Spinal cord (tissue), 9 donors: ENCODE measurements at regions not wholly inside any gene's neighbourhood (a gene's known extent, or its start where the extent isn't known, plus 50 kb on each side); places are given as distances from the start of the nearest gene placed in this dataset.

ENCODE experiments used
- DNase-seq, 6 donors: peaks; one replicate each; pipeline versions ENCODE4 v3.0.0 to v3.0.0-alpha.2; 2013 to 2015; ENCODE audit warnings: low spot score in 6 of 6, low read depth in 4 of 6
- H3K27ac ChIP-seq: one replicate; pipeline ENCODE4 v1.5.1; 2013; ENCODE audit warnings: low read depth, low read length, control low read depth
- H3K27me3 ChIP-seq: one replicate; pipeline ENCODE4 v1.6.1; 2013; ENCODE audit warnings: low read length; ENCODE audit not compliant: control insufficient read depth, insufficient read depth
- H3K36me3 ChIP-seq: one replicate; pipeline ENCODE4 v1.6.1; 2013; ENCODE audit warnings: low read length; ENCODE audit not compliant: control insufficient read depth, insufficient read depth
- H3K4me1 ChIP-seq: one replicate; pipeline ENCODE4 v1.6.1; 2013; ENCODE audit warnings: low read length; ENCODE audit not compliant: control insufficient read depth, insufficient read depth
- H3K4me3 ChIP-seq: one replicate; pipeline ENCODE4 v1.5.1; 2013; ENCODE audit warnings: low read depth, low read length, control low read depth
- H3K9me3 ChIP-seq: one replicate; pipeline ENCODE4 v1.6.1; 2013; ENCODE audit warnings: low read length; ENCODE audit not compliant: control insufficient read depth, insufficient read depth
- WGBS: methylation state at CpG from one replicate; pipeline ENCODE4 v1.1.5; 2013; ENCODE audit warnings: missing lambda C conversion rate; ENCODE audit not compliant: insufficient coverage; 5-methylcytosine and 5-hydroxymethylcytosine counted together
- donor health status: healthy.

- no peak for DNase-seq
- WGBS: no CpG with 5 or more reads among the region's 2 CpGs
- no peak overlapping the region for H3K27ac ChIP-seq
Observed at GRCh38 chr1:88126467-88126866, 557.6 kb upstream of the PKN2 start.

GRCh38 chr1:88133991-88134390, 550.1 kb upstream of the PKN2 start:
- Histone ChIP-seq H3K36me3 (no peaks in the 10 kb centered on the region), H3K4me1 (no peaks in the 10 kb centered on the region), H3K4me3 (no peak overlapping the region), H3K9me3 (no peaks in the 10 kb centered on the region), H3K27ac (no peak overlapping the region), H3K27me3 (no peaks in the 10 kb centered on the region)
- no CpG with 5 or more reads among the region's 1 CpG for WGBS
- DNase-seq: no peak

More at GRCh38 chr1:88126467-88126866, 557.6 kb upstream of the PKN2 start:
- H3K27me3 ChIP-seq: no peaks in the 10 kb centered on the region
- H3K4me3 ChIP-seq: no peak overlapping the region
- no peaks in the 10 kb centered on the region for H3K36me3 ChIP-seq
- no peaks in the 10 kb centered on the region for H3K4me1 ChIP-seq
- no peaks in the 10 kb centered on the region for H3K9me3 ChIP-seq

DNA sequence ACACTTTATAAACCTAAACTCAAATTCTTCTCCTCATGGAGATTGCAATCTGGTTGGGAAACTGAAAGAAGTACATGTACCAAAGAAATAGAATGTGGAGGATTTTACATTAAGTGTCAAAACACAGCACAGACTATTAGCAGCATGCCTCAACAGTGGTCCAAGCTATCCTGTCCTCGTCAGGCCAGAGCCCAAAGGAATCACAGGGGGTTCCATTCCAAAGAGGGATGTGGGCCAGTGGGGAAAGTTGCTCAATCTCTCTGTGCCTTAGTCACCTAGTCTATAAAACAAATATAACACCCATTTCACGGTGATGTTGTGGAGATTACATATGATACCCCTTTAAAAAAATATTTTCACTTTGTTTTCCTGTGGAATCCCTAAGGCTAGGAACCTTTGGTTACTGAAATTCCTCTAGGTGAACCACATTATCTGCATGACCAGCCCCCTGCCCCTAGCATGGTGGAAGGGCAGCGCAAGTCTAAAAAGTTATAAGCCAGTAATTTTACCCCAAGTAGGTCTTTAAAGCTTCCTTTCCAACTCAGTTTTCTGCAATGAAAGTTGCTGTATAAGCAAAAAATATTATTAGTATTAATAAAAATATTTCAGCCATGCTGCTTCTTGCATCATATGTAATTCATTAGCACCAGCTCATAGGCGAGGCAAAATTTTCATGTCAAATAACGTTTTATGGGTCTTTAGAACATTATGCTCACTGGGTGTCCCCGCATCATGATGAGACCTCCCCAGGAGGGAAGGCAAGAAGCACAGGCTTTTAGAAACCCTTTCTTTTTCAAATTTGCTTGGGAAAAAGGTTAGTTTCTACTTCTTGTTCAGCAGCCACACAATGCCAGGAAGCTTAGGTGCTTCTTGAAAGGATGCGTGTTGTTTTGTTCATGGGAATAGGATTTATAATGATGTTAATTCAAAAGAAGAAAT, 548.8 kb upstream of the PKN2 start:
- Histone ChIP-seq H3K9me3 (no peaks in the 10 kb centered on the region), H3K36me3 (no peaks in the 10 kb centered on the region), H3K4me3 (no peak overlapping the region), H3K4me1 (no peaks in the 10 kb centered on the region), H3K27me3 (no peaks in the 10 kb centered on the region), H3K27ac (no peak overlapping the region)
- DNase-seq: peak in 1 of 6 donors; percentile 22
- 100% methylated on average over 1 of the region's 7 CpGs for WGBS

GRCh38 chr1:88139633-88140032, 544.4 kb upstream of the PKN2 start:
- DNase-seq: peak in 1 of 6 donors; percentile 23
- no peaks in the 10 kb centered on the region for H3K27me3 ChIP-seq
- WGBS: 40% methylated on average over 2 of the region's 4 CpGs
- H3K4me1 ChIP-seq: no peaks in the 10 kb centered on the region
- no peaks in the 10 kb centered on the region for H3K9me3 ChIP-seq
- H3K36me3 ChIP-seq: no peaks in the 10 kb centered on the region
- H3K4me3 ChIP-seq: no peak overlapping the region
- no peak overlapping the region for H3K27ac ChIP-seq

DNA sequence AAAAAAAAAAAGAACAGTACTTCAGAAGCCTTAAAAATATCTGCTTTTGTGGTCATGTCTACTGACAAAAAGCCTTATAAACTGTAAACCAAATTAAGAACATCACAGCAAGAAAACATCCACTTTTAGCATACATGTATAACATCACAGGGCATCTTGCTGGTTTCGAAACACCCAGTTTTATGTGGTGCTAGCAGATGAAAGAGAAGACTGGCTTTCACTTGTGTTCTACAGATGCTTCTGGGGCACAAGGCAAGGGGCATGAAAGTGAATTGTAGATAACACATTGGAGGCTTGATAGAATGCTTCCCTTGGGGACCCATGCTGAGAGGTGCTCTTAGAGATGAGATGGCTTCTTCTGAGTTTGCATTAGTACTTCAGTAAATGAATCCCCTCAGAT, 543.7 kb upstream of the PKN2 start:
- WGBS: no CpG with 5 or more reads among the region's 1 CpG
- no peak overlapping the region for H3K4me3 ChIP-seq
- no peaks in the 10 kb centered on the region for H3K27me3 ChIP-seq
- H3K27ac ChIP-seq: no peak overlapping the region
- no peaks in the 10 kb centered on the region for H3K9me3 ChIP-seq
- peak in 1 of 6 donors; percentile 36 for DNase-seq
- no peaks in the 10 kb centered on the region for H3K4me1 ChIP-seq
- H3K36me3 ChIP-seq: no peaks in the 10 kb centered on the region

- Histone ChIP-seq H3K27me3 (no peaks in the 10 kb centered on the region), H3K9me3 (no peaks in the 10 kb centered on the region), H3K4me1 (no peaks in the 10 kb centered on the region), H3K36me3 (no peaks in the 10 kb centered on the region), H3K4me3 (no peak overlapping the region), H3K27ac (no peak overlapping the region)
- 63% methylated on average over 4 of the region's 6 CpGs for WGBS
- no peak for DNase-seq
Observed at GRCh38 chr1:88141499-88142074, 542.5 kb upstream of the PKN2 start.

DNA sequence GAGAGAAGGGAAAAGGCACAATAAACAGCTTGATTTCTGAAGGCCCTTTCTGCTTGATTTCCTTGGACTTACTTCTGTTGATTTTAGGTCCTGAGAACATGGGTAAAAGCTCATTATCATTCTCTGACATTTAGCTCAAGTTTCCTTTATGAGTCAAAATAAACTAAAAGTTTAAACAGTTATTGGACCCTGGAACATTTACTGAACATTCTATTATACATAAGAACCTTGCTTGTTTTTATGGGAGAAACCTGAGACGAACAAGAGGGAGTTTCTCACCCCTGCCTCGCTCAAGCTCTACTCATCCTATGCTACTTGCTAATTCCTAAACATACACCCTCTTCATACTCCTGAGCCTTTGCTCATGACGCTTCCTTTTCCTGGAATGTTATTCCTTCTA, 538.3 kb upstream of the PKN2 start:
- Histone ChIP-seq H3K36me3 (no peaks in the 10 kb centered on the region), H3K4me3 (no peak overlapping the region), H3K27ac (no peak overlapping the region), H3K27me3 (no peaks in the 10 kb centered on the region), H3K4me1 (no peaks in the 10 kb centered on the region), H3K9me3 (no peaks in the 10 kb centered on the region)
- peak in 1 of 6 donors; percentile 38 for DNase-seq
- WGBS: no CpG with 5 or more reads among the region's 3 CpGs

DNA sequence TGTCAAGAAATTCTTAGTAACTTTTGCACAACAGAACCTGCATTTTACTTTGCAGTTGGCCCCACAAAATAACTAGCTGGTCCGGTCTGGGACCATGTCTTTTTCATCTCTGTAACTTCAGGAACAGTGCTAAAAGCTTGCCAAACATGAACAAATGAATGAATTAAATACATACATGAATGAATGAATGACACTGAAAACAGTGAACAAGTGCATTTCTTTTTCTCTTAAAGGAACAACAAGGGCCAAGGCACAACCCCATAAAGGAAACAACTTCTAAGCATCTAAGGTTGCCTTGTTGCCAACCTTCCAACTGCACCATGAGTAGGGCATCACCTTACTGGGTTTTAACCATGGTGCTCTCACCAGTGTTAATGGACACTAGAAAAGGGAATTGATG, 534.4 kb upstream of the PKN2 start:
- H3K27me3 ChIP-seq: no peaks in the 10 kb centered on the region
- 100% methylated on average over 1 of the region's 1 CpG for WGBS

GRCh38 chr1:88150330-88150729, 533.7 kb upstream of the PKN2 start:
- no CpG with 5 or more reads among the region's 4 CpGs for WGBS
- Histone ChIP-seq H3K27ac (no peak overlapping the region), H3K27me3 (no peaks in the 10 kb centered on the region), H3K9me3 (no peaks in the 10 kb centered on the region), H3K4me3 (no peak overlapping the region), H3K4me1 (no peaks in the 10 kb centered on the region), H3K36me3 (no peaks in the 10 kb centered on the region)
- DNase-seq: peak in 2 of 6 donors; percentile 19 to 63

More for the DNA sequence above, 534.4 kb upstream of the PKN2 start:
- H3K36me3 ChIP-seq: no peaks in the 10 kb centered on the region
- no peak overlapping the region for H3K4me3 ChIP-seq
- no peaks in the 10 kb centered on the region for H3K4me1 ChIP-seq
- no peaks in the 10 kb centered on the region for H3K9me3 ChIP-seq
- DNase-seq: no peak
- no peak overlapping the region for H3K27ac ChIP-seq

GRCh38 chr1:88163187-88163586, 520.9 kb upstream of the PKN2 start:
- Histone ChIP-seq H3K4me3 (no peak overlapping the region), H3K36me3 (no peaks in the 10 kb centered on the region), H3K27ac (no peak overlapping the region), H3K4me1 (no peaks in the 10 kb centered on the region), H3K9me3 (no peaks in the 10 kb centered on the region), H3K27me3 (no peaks in the 10 kb centered on the region)
- DNase-seq: no peak
- no CpG with 5 or more reads among the region's 3 CpGs for WGBS
